Astrocyte (in vitro differentiated cells and primary cell): ENCODE measurements at regions not wholly inside any gene's neighbourhood (a gene's known extent, or its start where the extent isn't known, plus 50 kb on each side); places are given as distances from the start of the nearest gene placed in this dataset.
"Not testable (repeated sequence)": the region's sequence is repeated elsewhere in the genome, so short reads cannot be mapped to it uniquely, and the experiment has no call there.

ENCODE experiments used
- EZH2 ChIP-seq: IDR thresholded peaks from 2 replicates; pipeline ENCODE4 v1.6.1; 2012; ENCODE audit warnings: mild to moderate bottlenecking, low read length, inconsistent platforms; ENCODE audit not compliant: insufficient read depth
- TF ChIP-seq, protein P1 (sequence below): IDR thresholded peaks from 2 replicates; pipeline ENCODE4 v1.5.1; 2011; ENCODE audit warnings: low read depth, mild to moderate bottlenecking, inconsistent platforms, low read length, moderate library complexity; ENCODE audit not compliant: insufficient read depth

DNA sequence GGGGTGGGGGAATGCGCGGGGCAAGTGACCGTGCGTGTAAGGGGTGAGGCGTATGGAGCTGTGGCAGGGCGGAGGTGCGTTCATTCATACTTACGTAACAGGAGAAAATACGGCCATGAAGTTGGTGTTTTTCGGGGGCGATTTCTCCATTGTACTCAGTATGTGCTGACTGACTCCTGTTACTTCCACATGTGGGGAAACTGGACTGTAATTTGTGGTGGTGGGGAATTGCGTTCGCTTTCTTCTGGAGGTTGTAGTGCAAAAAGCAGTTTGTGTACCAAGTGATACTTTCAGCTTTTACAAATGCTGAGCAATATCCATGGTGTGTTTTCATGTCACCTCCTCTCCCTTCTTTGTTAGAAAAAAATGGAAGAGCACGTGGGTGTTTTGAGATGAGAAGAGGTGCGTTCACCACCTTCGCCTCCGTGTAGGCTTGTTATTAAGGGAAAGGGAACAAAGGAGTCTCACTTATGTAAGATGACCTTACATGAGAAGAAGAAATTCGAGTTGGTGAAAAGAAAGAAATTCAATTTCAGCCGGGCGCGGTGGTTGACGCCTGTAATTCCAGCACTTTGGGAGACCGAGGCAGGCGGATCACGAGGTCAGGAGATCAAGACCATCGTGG lies 181.1 kb upstream of the NOTCH2NLA start:
- TF ChIP-seq, protein P1, sequence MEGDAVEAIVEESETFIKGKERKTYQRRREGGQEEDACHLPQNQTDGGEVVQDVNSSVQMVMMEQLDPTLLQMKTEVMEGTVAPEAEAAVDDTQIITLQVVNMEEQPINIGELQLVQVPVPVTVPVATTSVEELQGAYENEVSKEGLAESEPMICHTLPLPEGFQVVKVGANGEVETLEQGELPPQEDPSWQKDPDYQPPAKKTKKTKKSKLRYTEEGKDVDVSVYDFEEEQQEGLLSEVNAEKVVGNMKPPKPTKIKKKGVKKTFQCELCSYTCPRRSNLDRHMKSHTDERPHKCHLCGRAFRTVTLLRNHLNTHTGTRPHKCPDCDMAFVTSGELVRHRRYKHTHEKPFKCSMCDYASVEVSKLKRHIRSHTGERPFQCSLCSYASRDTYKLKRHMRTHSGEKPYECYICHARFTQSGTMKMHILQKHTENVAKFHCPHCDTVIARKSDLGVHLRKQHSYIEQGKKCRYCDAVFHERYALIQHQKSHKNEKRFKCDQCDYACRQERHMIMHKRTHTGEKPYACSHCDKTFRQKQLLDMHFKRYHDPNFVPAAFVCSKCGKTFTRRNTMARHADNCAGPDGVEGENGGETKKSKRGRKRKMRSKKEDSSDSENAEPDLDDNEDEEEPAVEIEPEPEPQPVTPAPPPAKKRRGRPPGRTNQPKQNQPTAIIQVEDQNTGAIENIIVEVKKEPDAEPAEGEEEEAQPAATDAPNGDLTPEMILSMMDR: not testable (repeated sequence)
- not testable (repeated sequence) for TF ChIP-seq EZH2
